ENCODE measurements at regions not wholly inside any gene's neighbourhood (a gene's known extent, or its start where the extent isn't known, plus 50 kb on each side); places are given as distances from the start of the nearest gene placed in this dataset.

DNA sequence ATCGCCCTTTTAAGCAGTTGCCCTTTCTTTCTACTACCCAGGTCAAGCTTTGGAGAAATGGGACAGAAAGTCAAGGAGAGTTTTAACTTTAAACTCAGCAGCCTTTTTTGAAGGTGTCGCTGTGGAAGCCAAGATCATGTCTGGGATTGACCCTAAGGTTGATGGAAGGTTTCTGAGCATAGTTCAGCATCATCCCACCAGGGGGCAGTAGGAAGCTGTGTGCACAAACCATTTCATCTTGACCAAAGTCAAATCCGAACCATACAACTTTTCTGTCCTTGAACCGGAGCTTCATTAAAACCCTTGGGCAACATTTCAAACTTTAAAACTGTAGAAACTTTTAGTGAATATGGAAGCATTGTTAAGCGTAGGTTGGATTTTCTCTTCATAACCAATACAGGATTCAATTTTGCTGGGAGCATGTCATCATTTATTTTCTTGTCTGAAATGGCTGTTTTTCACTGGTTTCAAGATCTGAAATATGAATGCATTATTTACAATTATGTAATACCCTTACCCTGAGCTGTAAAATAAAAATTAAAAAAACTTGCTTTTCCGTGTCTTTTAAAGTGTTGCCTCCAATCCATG, 214.4 kb upstream of the KIAA1217 start:
- no peak overlapping the region for H3K4me3 Mint-ChIP-seq
- no peak overlapping the region for H3K4me3 ChIP-seq (ENCODE audit: low read length)

DNA sequence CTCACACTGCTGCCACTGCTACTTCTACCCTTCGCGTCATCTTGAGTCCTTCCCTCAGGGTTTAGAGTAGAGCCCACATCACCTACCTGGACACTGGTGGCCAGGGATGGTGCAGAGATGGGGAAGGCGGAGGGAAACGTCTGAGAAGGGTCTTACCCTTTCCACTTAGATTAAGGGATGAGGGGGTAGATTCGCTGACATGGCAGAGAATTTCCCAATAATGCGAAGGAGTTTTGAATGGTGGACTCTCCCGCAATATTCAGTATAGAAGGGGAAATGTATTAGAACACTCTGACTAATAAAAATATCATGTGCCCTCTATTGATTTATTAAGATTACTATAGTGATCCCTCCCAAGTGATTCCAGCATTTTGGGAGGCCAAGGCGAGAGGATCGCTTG, 209.5 kb upstream of the KIAA1217 start:
- 90 to 94% methylated on average over 2 to 9 of the region's 9 CpGs for WGBS, 2 experiments (ENCODE audit: insufficient coverage in 1 of 2, insufficient read length in 1 of 2)
- Histone ChIP-seq H3K9ac (ENCODE audit: extremely low read depth, low read length, poor library complexity, severe bottlenecking) (no peak overlapping the region), H3K4me3 (ENCODE audit: low read length) (no peak overlapping the region), H3K27me3 (ENCODE audit: control insufficient read depth, insufficient read depth, low read length, poor library complexity, severe bottlenecking) (no peaks in the 10 kb centered on the region), H3K4me1 (ENCODE audit: control insufficient read depth, insufficient read depth, low read length) (no peaks in the 10 kb centered on the region), H3K9me3 (ENCODE audit: control insufficient read depth, low read length) (no peaks in the 10 kb centered on the region), H3K27ac (ENCODE audit: low read depth, low read length) (no peak overlapping the region), H3K36me3 (ENCODE audit: control insufficient read depth, insufficient read depth, low read length) (no peaks in the 10 kb centered on the region)
- no peaks in the 10 kb centered on the region for H3K36me3 Mint-ChIP-seq (ENCODE audit: low read depth)
- TF ChIP-seq, protein P1, sequence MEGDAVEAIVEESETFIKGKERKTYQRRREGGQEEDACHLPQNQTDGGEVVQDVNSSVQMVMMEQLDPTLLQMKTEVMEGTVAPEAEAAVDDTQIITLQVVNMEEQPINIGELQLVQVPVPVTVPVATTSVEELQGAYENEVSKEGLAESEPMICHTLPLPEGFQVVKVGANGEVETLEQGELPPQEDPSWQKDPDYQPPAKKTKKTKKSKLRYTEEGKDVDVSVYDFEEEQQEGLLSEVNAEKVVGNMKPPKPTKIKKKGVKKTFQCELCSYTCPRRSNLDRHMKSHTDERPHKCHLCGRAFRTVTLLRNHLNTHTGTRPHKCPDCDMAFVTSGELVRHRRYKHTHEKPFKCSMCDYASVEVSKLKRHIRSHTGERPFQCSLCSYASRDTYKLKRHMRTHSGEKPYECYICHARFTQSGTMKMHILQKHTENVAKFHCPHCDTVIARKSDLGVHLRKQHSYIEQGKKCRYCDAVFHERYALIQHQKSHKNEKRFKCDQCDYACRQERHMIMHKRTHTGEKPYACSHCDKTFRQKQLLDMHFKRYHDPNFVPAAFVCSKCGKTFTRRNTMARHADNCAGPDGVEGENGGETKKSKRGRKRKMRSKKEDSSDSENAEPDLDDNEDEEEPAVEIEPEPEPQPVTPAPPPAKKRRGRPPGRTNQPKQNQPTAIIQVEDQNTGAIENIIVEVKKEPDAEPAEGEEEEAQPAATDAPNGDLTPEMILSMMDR (conservative IDR thresholded peaks at IDR 0.05): no peak
- no peak overlapping the region for H3K4me3 Mint-ChIP-seq
- H3K9me3 Mint-ChIP-seq: no peaks in the 10 kb centered on the region
- no peaks in the 10 kb centered on the region for H3K4me1 Mint-ChIP-seq
- DNase-seq: no peak
- no peak overlapping the region for H3K27ac Mint-ChIP-seq
- no peaks in the 10 kb centered on the region for H3K27me3 Mint-ChIP-seq (ENCODE audit: insufficient read depth)

More for the DNA sequence above, 214.4 kb upstream of the KIAA1217 start:
- Mint-ChIP-seq H3K9me3 (no peaks in the 10 kb centered on the region), H3K4me1 (no peaks in the 10 kb centered on the region), H3K36me3 (ENCODE audit: low read depth) (no peaks in the 10 kb centered on the region), H3K27ac (no peak overlapping the region), H3K27me3 (ENCODE audit: insufficient read depth) (no peaks in the 10 kb centered on the region)
- no peak overlapping the region for H3K27ac ChIP-seq (ENCODE audit: low read depth, low read length)
- 77 to 83% methylated on average over 1 to 6 of the region's 6 CpGs for WGBS, 2 experiments (ENCODE audit: insufficient coverage in 1 of 2, insufficient read length in 1 of 2)
- no peaks in the 10 kb centered on the region for H3K36me3 ChIP-seq (ENCODE audit: control insufficient read depth, insufficient read depth, low read length)
- H3K9ac ChIP-seq (ENCODE audit: extremely low read depth, low read length, poor library complexity, severe bottlenecking): no peak overlapping the region
- H3K27me3 ChIP-seq (ENCODE audit: control insufficient read depth, insufficient read depth, low read length, poor library complexity, severe bottlenecking): no peaks in the 10 kb centered on the region
- no peaks in the 10 kb centered on the region for H3K9me3 ChIP-seq (ENCODE audit: control insufficient read depth, low read length)
- H3K4me1 ChIP-seq (ENCODE audit: control insufficient read depth, insufficient read depth, low read length): no peaks in the 10 kb centered on the region
- peak; percentile 92 for DNase-seq
- TF ChIP-seq, protein P1 (conservative IDR thresholded peaks at IDR 0.05): peak; percentile 93

DNA sequence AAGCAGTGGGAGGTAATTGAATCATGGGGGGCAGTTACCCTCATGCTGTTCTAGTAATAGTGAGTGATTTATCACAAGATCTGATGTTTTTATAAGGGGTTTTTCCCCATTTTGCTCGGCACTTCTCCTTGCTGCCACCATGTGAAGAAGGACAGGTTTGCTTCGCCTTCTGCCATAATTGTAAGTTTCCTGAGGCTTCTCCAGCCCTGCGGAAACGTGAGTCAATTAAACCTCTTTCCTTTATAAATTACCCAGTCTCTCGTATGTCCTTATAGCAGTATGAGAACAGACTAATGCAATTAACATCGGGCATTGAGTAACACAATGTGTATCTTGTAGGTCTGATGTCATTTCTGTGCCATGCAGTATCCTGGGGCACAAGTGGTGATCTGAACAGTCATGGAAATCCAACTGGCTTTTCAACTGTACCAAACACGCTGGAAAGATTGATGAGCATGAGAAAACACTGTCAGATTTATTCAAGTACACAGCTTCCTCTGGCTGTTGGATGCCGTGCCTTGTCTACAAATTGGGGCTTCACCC, 208.6 kb upstream of the KIAA1217 start:
- H3K4me3 Mint-ChIP-seq: no peak overlapping the region
- H3K27ac Mint-ChIP-seq: no peak overlapping the region
- H3K9ac ChIP-seq (ENCODE audit: extremely low read depth, low read length, poor library complexity, severe bottlenecking): no peak overlapping the region
- H3K27me3 ChIP-seq (ENCODE audit: control insufficient read depth, insufficient read depth, low read length, poor library complexity, severe bottlenecking): no peaks in the 10 kb centered on the region
- no peaks in the 10 kb centered on the region for H3K36me3 Mint-ChIP-seq (ENCODE audit: low read depth)
- no peaks in the 10 kb centered on the region for H3K27me3 Mint-ChIP-seq (ENCODE audit: insufficient read depth)
- H3K4me1 ChIP-seq (ENCODE audit: control insufficient read depth, insufficient read depth, low read length): no peaks in the 10 kb centered on the region
- no peaks in the 10 kb centered on the region for H3K9me3 Mint-ChIP-seq
- H3K9me3 ChIP-seq (ENCODE audit: control insufficient read depth, low read length): no peaks in the 10 kb centered on the region
- no peak overlapping the region for H3K27ac ChIP-seq (ENCODE audit: low read depth, low read length)
- no peaks in the 10 kb centered on the region for H3K4me1 Mint-ChIP-seq
- no peak for DNase-seq
- WGBS, 2 experiments (ENCODE audit: insufficient coverage in 1 of 2, insufficient read length in 1 of 2): 80 to 91% methylated on average over 7 to 8 of the region's 8 CpGs
- H3K4me3 ChIP-seq (ENCODE audit: low read length): no peak overlapping the region
- TF ChIP-seq, protein P1 (conservative IDR thresholded peaks at IDR 0.05): no peak
- no peaks in the 10 kb centered on the region for H3K36me3 ChIP-seq (ENCODE audit: control insufficient read depth, insufficient read depth, low read length)

Measured in endodermal cell (in vitro differentiated cells).